Liver (tissue), 3 donors: ENCODE measurements at regions not wholly inside any gene's neighbourhood (a gene's known extent, or its start where the extent isn't known, plus 50 kb on each side); places are given as distances from the start of the nearest gene placed in this dataset.

Source experiments
- HNF4A ChIP-seq, 2 donors: conservative IDR thresholded peaks; 2 replicates each; pipeline ENCODE4 v1.6.1; 2016; ENCODE audit warnings: antibody characterized with exemption in 2 of 2, mild to moderate bottlenecking in 2 of 2
- HNF4G ChIP-seq: IDR thresholded peaks from 2 replicates; pipeline ENCODE4 v1.6.1; 2016; ENCODE audit warnings: antibody characterized with exemption
- RAD21 ChIP-seq, 2 donors: IDR thresholded peaks; 2 replicates each; pipeline ENCODE4 v1.6.1; 2016; ENCODE audit warnings: antibody characterized with exemption in 2 of 2, mild to moderate bottlenecking in 2 of 2
- SP1 ChIP-seq: IDR thresholded peaks from 2 replicates; pipeline ENCODE4 v1.6.1; 2018; ENCODE audit warnings: antibody characterized with exemption, mild to moderate bottlenecking
- TAF1 ChIP-seq: conservative IDR thresholded peaks from 2 replicates; pipeline ENCODE4 v1.6.1; 2016; ENCODE audit warnings: antibody characterized with exemption, mild to moderate bottlenecking
- YY1 ChIP-seq: IDR thresholded peaks from 2 replicates; pipeline ENCODE4 v1.6.1; 2016; ENCODE audit warnings: antibody characterized with exemption, mild to moderate bottlenecking
- TF ChIP-seq, protein P1 (sequence below): IDR thresholded peaks from 2 replicates; pipeline ENCODE4 v1.6.1; 2016; ENCODE audit warnings: antibody characterized with exemption
- TF ChIP-seq, protein P2 (sequence below): fragments of 150-350 bp; IDR thresholded peaks from 2 replicates; pipeline ENCODE4 v1.5.1; 2017; ENCODE audit warnings: improper control_type of control experiment, low read depth, low read length; ENCODE audit not compliant: missing input control
- TF ChIP-seq, protein P3 (sequence below): IDR thresholded peaks from 2 replicates; pipeline ENCODE4 v1.6.1; 2016; ENCODE audit warnings: antibody characterized with exemption
- TF ChIP-seq, protein P4 (sequence below): IDR thresholded peaks from 2 replicates; pipeline ENCODE4 v1.6.1; 2016; ENCODE audit warnings: antibody characterized with exemption, mild to moderate bottlenecking
- donor health status: healthy.
- donor health status: healthy.

DNA sequence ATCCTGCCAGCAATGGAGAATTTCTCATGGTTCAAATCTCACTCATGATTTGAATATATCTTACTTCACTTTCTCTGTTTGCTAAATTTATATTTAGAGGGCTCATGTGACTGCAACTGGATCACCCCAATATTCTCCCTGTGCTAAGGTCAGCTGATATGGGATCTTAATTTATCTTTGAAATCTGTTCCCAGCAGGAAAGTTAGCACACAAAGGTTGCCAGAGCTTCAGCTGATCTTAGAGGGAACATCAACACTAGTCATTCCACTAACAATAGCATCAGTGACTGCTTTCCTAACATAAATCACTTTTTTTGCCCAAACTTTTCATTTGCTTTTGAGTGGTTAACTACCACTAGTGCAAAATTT is 1270.0 kb downstream of the ARAP2 start:
- TF ChIP-seq, protein P1, sequence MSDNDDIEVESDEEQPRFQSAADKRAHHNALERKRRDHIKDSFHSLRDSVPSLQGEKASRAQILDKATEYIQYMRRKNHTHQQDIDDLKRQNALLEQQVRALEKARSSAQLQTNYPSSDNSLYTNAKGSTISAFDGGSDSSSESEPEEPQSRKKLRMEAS: no peak
- TF ChIP-seq RAD21 (IDR thresholded peaks at IDR 0.05) (no peak), YY1 (no peak), SP1 (no peak), TAF1 (no peak), HNF4G (no peak), HNF4A (conservative IDR thresholded peaks at IDR 0.05) (no peak)
- TF ChIP-seq, protein P2, sequence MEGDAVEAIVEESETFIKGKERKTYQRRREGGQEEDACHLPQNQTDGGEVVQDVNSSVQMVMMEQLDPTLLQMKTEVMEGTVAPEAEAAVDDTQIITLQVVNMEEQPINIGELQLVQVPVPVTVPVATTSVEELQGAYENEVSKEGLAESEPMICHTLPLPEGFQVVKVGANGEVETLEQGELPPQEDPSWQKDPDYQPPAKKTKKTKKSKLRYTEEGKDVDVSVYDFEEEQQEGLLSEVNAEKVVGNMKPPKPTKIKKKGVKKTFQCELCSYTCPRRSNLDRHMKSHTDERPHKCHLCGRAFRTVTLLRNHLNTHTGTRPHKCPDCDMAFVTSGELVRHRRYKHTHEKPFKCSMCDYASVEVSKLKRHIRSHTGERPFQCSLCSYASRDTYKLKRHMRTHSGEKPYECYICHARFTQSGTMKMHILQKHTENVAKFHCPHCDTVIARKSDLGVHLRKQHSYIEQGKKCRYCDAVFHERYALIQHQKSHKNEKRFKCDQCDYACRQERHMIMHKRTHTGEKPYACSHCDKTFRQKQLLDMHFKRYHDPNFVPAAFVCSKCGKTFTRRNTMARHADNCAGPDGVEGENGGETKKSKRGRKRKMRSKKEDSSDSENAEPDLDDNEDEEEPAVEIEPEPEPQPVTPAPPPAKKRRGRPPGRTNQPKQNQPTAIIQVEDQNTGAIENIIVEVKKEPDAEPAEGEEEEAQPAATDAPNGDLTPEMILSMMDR: no peak
- TF ChIP-seq, protein P3, sequence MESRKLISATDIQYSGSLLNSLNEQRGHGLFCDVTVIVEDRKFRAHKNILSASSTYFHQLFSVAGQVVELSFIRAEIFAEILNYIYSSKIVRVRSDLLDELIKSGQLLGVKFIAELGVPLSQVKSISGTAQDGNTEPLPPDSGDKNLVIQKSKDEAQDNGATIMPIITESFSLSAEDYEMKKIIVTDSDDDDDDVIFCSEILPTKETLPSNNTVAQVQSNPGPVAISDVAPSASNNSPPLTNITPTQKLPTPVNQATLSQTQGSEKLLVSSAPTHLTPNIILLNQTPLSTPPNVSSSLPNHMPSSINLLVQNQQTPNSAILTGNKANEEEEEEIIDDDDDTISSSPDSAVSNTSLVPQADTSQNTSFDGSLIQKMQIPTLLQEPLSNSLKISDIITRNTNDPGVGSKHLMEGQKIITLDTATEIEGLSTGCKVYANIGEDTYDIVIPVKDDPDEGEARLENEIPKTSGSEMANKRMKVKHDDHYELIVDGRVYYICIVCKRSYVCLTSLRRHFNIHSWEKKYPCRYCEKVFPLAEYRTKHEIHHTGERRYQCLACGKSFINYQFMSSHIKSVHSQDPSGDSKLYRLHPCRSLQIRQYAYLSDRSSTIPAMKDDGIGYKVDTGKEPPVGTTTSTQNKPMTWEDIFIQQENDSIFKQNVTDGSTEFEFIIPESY: no peak
- TF ChIP-seq, protein P4, sequence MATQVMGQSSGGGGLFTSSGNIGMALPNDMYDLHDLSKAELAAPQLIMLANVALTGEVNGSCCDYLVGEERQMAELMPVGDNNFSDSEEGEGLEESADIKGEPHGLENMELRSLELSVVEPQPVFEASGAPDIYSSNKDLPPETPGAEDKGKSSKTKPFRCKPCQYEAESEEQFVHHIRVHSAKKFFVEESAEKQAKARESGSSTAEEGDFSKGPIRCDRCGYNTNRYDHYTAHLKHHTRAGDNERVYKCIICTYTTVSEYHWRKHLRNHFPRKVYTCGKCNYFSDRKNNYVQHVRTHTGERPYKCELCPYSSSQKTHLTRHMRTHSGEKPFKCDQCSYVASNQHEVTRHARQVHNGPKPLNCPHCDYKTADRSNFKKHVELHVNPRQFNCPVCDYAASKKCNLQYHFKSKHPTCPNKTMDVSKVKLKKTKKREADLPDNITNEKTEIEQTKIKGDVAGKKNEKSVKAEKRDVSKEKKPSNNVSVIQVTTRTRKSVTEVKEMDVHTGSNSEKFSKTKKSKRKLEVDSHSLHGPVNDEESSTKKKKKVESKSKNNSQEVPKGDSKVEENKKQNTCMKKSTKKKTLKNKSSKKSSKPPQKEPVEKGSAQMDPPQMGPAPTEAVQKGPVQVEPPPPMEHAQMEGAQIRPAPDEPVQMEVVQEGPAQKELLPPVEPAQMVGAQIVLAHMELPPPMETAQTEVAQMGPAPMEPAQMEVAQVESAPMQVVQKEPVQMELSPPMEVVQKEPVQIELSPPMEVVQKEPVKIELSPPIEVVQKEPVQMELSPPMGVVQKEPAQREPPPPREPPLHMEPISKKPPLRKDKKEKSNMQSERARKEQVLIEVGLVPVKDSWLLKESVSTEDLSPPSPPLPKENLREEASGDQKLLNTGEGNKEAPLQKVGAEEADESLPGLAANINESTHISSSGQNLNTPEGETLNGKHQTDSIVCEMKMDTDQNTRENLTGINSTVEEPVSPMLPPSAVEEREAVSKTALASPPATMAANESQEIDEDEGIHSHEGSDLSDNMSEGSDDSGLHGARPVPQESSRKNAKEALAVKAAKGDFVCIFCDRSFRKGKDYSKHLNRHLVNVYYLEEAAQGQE: no peak
